ENCODE measurements at regions not wholly inside any gene's neighbourhood (a gene's known extent, or its start where the extent isn't known, plus 50 kb on each side); places are given as distances from the start of the nearest gene placed in this dataset.

DNA sequence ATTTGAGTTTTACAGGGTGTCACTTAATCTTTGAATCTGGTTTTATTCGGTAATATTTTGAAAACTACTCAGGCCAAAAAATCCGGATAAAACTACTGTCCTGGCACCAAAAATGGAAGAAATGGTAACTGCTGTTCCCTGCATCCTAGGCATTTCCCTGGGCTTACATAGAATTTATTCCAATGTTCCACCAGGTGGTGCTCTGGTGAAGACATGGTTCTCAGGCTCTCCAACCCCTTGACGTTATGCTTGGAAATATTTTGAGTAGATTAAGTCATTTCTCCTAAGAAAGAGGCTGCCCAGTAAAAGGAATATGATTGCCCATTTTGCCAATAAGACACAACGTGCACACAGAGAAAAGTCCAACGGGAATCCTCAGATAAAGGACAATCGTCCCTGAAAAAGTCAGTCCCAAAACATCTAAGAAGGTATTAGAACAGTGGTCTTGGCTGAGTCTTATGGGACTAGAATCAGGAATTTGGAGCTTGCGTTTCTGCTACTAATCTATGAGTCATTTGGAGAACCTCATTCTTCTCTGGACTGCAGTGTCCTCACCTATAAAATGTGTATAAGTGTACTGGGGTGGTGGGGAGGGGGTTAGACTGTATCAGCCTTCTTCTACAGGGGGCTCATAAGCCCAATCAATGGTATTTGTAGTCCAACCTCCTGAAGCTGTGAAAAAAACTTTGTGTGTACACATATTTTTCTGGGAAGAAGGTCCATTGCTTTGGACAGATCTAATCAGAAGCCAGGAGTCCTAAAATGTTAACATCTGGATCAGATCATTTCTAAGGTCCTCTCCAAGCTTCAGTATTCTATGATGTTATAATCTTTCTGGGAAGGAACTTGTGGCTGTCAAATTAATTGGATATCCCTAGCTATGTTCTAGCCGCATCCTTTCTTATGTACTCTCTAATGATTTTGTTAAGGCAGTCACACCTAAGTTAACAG is 131.0 kb upstream of the BMP2 start:
- WGBS, result 36% methylated on average over 8 of the region's 8 CpGs
- Histone ChIP-seq H3K27me3 (ENCODE audit: control insufficient read depth, insufficient read depth) (no peaks in the 10 kb centered on the region), H3K9me3 (ENCODE audit: control insufficient read depth, low read length) (no peaks in the 10 kb centered on the region), H3K4me1 (ENCODE audit: control insufficient read depth, insufficient read depth, low read length) (peaks cover 3% of the 10 kb centered on the region), H3K4me3 (ENCODE audit: low read length) (no peak overlapping the region), H3K27ac (ENCODE audit: low read length) (no peak overlapping the region)
- DNase-seq, result no peak
- intact Hi-C loops (cut with DNase I), result loop anchor here in 2 of 4 donors (10.0 kb wide), 1 partner anchor 128 kb away; the partner anchor contains the start of gene BMP2 (in 2 of the 2)
- peak; percentile 85 to 88 for ATAC-seq

DNA sequence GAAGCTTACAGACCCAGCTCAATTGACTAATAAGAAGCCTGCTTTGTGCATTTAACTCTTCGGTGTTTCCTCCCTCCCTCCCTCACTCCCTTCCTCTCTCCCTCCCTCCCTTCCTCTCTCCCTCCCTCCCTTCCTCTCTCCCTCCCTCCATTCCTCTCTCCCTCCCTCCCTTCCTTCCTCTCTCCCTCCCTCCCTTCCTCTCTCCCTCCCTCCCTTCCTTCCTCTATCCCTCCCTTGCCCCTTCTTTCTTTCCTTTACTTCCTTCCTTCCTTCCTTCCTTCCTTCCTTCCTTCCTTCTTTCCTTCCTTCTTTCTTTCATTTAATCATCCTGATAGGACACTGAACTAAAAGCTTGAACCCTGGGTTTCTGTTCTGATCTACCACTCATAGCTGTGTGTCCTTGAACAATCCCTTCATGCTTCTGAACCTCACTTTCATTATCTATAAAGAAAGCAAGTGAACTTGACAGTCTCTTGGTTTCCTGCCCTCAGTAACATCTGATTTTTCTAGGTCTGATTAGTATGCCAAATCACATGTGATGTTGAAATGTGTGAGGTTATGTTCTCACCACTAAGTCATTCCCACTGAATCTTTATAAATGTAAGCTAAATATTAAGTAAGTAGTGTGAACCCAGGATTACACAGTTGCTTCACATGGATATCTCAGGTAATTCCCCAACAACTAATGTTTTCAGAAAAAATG is 132.3 kb upstream of the BMP2 start:
- ATAC-seq, result no peak
- H3K4me1 ChIP-seq (ENCODE audit: control insufficient read depth, insufficient read depth, low read length), result peaks cover 5% of the 10 kb centered on the region
- 58% methylated on average over 1 of the region's 1 CpG for WGBS
- no peak overlapping the region for H3K27ac ChIP-seq (ENCODE audit: low read length)
- intact Hi-C loops (cut with DNase I), result loop anchor here in 2 of 4 donors (10.0 kb wide), 1 partner anchor 130 kb away; the partner anchor contains the start of gene BMP2 (in 2 of the 2)
- no peaks in the 10 kb centered on the region for H3K27me3 ChIP-seq (ENCODE audit: control insufficient read depth, insufficient read depth)
- no peaks in the 10 kb centered on the region for H3K9me3 ChIP-seq (ENCODE audit: control insufficient read depth, low read length)
- H3K4me3 ChIP-seq (ENCODE audit: low read length), result no peak overlapping the region
- no peak for DNase-seq

DNA sequence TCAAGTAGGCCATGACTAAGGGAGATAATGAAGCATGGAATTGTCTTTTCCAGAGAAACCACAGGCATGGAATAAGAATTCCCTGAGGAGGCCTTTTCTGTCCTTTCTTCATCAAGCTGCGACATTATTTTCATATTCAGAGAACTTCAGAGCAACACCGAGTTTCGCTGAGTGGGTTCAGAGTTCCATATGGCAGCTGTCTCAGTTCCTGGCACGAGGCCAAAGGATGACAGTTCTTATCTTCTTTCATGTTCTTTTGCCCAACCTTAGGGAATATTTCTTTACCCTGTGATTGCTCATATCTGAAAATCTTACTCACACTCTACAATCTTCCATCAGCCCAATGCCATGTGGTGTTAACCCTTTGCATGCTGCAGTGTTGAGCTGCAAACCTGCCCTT is 135.3 kb upstream of the BMP2 start:
- intact Hi-C loops (cut with DNase I), result loop anchor here in 2 of 4 donors (10.0 kb wide), 1 partner anchor 133 kb away; the partner anchor contains the start of gene BMP2 (in 2 of the 2)
- no peak for ATAC-seq
- H3K4me3 ChIP-seq (ENCODE audit: low read length), result no peak overlapping the region
- peak in 2 of 3 donors; percentile 20 to 52 for DNase-seq
- no peak overlapping the region for H3K27ac ChIP-seq (ENCODE audit: low read length)
- H3K9me3 ChIP-seq (ENCODE audit: control insufficient read depth, low read length), result no peaks in the 10 kb centered on the region
- H3K4me1 ChIP-seq (ENCODE audit: control insufficient read depth, insufficient read depth, low read length), result peaks cover 5% of the 10 kb centered on the region
- WGBS, result 25% methylated on average over 4 of the region's 4 CpGs
- no peaks in the 10 kb centered on the region for H3K27me3 ChIP-seq (ENCODE audit: control insufficient read depth, insufficient read depth)

DNA sequence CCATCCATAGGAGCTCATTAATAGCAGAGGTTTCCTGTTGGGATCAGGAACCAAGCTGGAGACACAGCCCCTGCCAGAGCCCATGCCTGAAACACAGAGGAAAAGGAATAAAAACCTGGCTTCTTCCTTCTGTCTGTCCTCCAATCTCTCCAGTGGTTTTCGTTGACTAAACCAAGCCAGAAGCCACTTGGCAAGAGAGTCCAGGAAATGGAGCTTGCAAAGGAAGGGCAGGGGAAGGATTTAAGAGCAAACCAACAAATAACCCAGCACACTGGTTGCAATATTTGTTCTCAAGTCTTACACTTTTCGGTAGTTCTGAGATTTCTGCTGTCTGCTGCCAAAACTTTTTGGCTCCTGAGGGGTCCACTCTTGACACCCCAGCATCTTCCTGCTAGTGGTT is 137.0 kb upstream of the BMP2 start:
- DNase-seq (peak in 1 of 3 donors; percentile 19), ATAC-seq (peak in 1 of 2 donors; percentile 41)
- H3K27me3 ChIP-seq (ENCODE audit: control insufficient read depth, insufficient read depth), result no peaks in the 10 kb centered on the region
- 36% methylated on average over 2 of the region's 2 CpGs for WGBS
- H3K27ac ChIP-seq (ENCODE audit: low read length), result no peak overlapping the region
- H3K9me3 ChIP-seq (ENCODE audit: control insufficient read depth, low read length), result no peaks in the 10 kb centered on the region
- H3K4me1 ChIP-seq (ENCODE audit: control insufficient read depth, insufficient read depth, low read length), result peaks cover 5% of the 10 kb centered on the region
- intact Hi-C loops (cut with DNase I), result loop anchor here in 2 of 4 donors (10.0 kb wide), 1 partner anchor 134 kb away; the partner anchor contains the start of gene BMP2 (in 2 of the 2)
- H3K4me3 ChIP-seq (ENCODE audit: low read length), result no peak overlapping the region

DNA sequence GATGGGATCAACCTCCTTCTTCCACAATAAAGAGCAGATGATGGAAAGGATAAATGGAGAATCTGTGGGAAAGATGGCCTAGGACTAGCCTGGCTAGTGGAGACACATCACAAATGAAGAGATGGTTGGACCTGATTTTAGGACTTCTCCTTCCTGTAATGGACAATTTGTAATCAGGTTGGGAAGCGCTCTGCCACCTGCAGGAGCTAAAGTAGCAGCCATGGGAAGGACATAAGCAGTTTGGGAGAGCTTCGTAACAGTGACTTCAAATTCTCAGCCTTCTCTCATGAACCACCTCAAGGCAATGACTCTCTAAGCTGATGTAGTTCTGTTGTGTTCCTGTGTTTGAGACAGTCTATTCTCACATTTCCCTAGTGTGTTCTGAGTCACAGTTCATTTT is 137.9 kb upstream of the BMP2 start:
- peaks cover 3% of the 10 kb centered on the region for H3K4me1 ChIP-seq (ENCODE audit: control insufficient read depth, insufficient read depth, low read length)
- DNase-seq (no peak), ATAC-seq (no peak)
- H3K4me3 ChIP-seq (ENCODE audit: low read length), result no peak overlapping the region
- H3K9me3 ChIP-seq (ENCODE audit: control insufficient read depth, low read length), result no peaks in the 10 kb centered on the region
- intact Hi-C loops (cut with DNase I), result no loop called here
- H3K27me3 ChIP-seq (ENCODE audit: control insufficient read depth, insufficient read depth), result no peaks in the 10 kb centered on the region
- H3K27ac ChIP-seq (ENCODE audit: low read length), result no peak overlapping the region
- WGBS, result 94% methylated on average over 2 of the region's 2 CpGs

DNA sequence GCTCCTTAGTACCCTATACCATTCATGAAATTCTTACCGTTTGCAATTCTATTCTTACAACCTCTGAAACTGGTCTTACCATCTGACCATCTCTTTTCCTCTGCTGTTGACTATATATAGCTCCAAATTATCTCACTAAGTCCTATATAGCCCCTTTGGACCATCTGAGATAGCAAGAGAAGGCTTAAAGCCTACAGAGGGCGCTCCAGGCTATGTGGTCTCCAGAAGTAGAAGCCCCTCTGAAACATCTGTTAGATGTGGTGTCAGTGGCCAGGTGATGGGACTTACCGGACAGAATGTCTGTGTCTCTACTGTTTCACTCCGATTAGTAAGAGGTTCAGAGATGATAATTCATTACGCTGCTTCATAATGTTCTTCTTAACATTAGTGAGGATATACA is 140.7 kb upstream of the BMP2 start:
- intact Hi-C loops (cut with DNase I), result no loop called here
- DNase-seq (no peak), ATAC-seq (no peak)
- no peak overlapping the region for H3K4me3 ChIP-seq (ENCODE audit: low read length)
- H3K27me3 ChIP-seq (ENCODE audit: control insufficient read depth, insufficient read depth), result no peaks in the 10 kb centered on the region
- no peak overlapping the region for H3K27ac ChIP-seq (ENCODE audit: low read length)
- no peaks in the 10 kb centered on the region for H3K9me3 ChIP-seq (ENCODE audit: control insufficient read depth, low read length)
- 83% methylated on average over 5 of the region's 5 CpGs for WGBS
- peaks cover 2% of the 10 kb centered on the region for H3K4me1 ChIP-seq (ENCODE audit: control insufficient read depth, insufficient read depth, low read length)

DNA sequence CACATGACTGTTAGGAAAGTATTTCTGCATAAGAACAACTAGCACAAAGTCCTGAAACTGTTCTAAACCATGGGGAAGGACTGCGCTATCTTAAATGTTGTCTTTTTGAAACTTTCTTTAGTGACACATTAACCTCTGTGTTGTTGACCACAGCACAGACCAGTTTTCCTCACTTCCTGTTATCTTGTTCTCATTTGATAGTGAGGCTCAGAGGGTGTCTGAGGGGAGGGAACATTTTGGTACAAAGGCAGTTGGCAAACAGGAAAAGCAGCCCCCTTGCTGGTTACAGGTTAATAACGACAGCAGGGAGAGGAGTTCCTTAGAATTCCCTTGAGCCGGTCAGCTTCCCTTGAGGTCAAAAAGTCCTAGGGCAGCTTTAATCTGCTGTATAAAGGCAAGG is 143.5 kb upstream of the BMP2 start:
- Histone ChIP-seq H3K9me3 (ENCODE audit: control insufficient read depth, low read length) (no peaks in the 10 kb centered on the region), H3K27me3 (ENCODE audit: control insufficient read depth, insufficient read depth) (no peaks in the 10 kb centered on the region), H3K4me3 (ENCODE audit: low read length) (no peak overlapping the region), H3K4me1 (ENCODE audit: control insufficient read depth, insufficient read depth, low read length) (no peaks in the 10 kb centered on the region), H3K27ac (ENCODE audit: low read length) (no peak overlapping the region)
- 36% methylated on average over 3 of the region's 3 CpGs for WGBS
- no peak for ATAC-seq
- no peak for DNase-seq
- intact Hi-C loops (cut with DNase I), result no loop called here

DNA sequence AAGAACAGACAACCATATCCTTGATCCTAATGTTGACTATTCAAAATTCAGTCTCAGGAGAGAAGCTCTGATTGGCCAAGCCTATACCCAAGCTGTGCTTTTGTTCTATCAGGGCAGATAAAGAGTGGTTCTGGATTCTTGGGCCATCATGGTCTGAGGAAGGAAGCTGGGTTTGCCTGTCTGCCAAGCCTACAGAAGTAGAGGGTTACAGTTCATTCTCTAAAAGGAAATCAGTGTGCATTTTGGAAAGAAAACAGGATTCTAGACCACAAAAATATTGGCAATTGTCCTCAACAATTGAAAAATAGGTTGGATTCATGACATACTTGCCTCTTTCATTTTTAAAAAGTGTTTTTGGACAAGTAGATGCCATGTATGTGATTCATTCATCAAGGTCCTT is 145.4 kb upstream of the BMP2 start:
- no peaks in the 10 kb centered on the region for H3K27me3 ChIP-seq (ENCODE audit: control insufficient read depth, insufficient read depth)
- no peaks in the 10 kb centered on the region for H3K9me3 ChIP-seq (ENCODE audit: control insufficient read depth, low read length)
- ATAC-seq (peak in 1 of 2 donors; percentile 38), DNase-seq (no peak)
- no peak overlapping the region for H3K27ac ChIP-seq (ENCODE audit: low read length)
- no peak overlapping the region for H3K4me3 ChIP-seq (ENCODE audit: low read length)
- no peaks in the 10 kb centered on the region for H3K4me1 ChIP-seq (ENCODE audit: control insufficient read depth, insufficient read depth, low read length)
- intact Hi-C loops (cut with DNase I), result no loop called here

DNA sequence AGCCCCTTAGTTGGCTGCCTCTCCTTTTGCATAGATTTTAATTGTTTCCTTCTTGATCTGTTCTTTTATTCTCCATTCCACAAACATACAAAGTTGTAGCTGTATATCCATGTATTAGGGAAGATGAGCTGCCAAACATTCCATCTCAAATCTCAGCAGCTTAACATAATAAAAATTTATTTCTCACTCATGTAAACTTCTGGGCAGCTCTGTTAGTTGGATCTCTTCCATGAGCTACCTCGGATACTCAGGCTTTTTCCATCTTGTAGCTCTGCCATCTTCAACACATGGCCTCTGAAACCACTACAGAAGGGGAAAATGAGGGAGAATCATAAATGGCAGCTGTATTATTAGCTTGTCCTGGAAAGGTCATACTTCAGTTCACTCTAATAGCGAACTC is 149.4 kb upstream of the BMP2 start:
- Histone ChIP-seq H3K27ac (ENCODE audit: low read length) (no peak overlapping the region), H3K27me3 (ENCODE audit: control insufficient read depth, insufficient read depth) (no peaks in the 10 kb centered on the region), H3K4me3 (ENCODE audit: low read length) (no peak overlapping the region), H3K4me1 (ENCODE audit: control insufficient read depth, insufficient read depth, low read length) (no peaks in the 10 kb centered on the region), H3K9me3 (ENCODE audit: control insufficient read depth, low read length) (no peaks in the 10 kb centered on the region)
- no peak for ATAC-seq
- 52% methylated on average over 2 of the region's 2 CpGs for WGBS
- DNase-seq, result no peak
- intact Hi-C loops (cut with DNase I), result no loop called here

DNA sequence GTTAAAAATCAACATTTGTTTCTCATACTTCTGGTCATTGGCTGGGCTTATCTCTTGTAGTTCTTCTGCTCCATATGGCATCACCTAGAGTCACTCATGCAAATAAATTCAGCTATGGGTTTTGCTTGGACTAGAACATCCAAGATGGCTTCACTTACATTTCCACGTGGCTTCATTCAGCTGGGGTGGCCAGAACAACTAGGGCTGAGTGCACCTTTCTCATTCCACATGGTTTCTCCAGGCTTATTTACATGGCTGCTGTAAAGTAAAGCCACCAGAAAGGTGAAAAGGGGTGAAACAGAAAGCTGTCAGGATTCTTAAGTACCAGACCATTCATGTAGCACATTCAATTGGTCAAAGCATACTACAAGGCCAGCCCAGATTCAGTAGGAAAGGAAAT is 151.1 kb upstream of the BMP2 start:
- no peak overlapping the region for H3K4me3 ChIP-seq (ENCODE audit: low read length)
- no peak for ATAC-seq
- intact Hi-C loops (cut with DNase I), result no loop called here
- no peak for DNase-seq
- no peaks in the 10 kb centered on the region for H3K9me3 ChIP-seq (ENCODE audit: control insufficient read depth, low read length)
- no peak overlapping the region for H3K27ac ChIP-seq (ENCODE audit: low read length)
- WGBS, result 90% methylated on average over 1 of the region's 1 CpG
- H3K4me1 ChIP-seq (ENCODE audit: control insufficient read depth, insufficient read depth, low read length), result no peaks in the 10 kb centered on the region
- H3K27me3 ChIP-seq (ENCODE audit: control insufficient read depth, insufficient read depth), result no peaks in the 10 kb centered on the region

DNA sequence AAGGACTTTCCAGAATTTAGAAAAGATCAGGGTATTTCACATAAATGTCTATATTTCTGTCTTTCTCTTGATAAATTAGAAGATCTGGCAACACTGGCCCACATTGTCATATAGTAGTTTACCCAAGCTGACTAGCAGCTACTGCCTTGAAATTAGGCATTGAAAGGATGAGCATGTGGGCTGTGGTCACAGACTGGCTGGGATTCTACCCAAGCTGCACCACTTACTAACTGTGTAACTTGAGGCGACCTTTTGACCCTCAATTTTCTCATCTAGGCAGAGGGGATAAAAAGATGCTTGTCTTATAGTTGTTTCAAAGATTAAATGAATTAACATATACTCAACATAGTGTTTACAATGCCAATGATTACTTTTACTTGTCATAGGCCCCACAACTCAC is 152.7 kb upstream of the BMP2 start:
- Histone ChIP-seq H3K4me1 (ENCODE audit: control insufficient read depth, insufficient read depth, low read length) (no peaks in the 10 kb centered on the region), H3K9me3 (ENCODE audit: control insufficient read depth, low read length) (no peaks in the 10 kb centered on the region), H3K27me3 (ENCODE audit: control insufficient read depth, insufficient read depth) (no peaks in the 10 kb centered on the region), H3K27ac (ENCODE audit: low read length) (no peak overlapping the region), H3K4me3 (ENCODE audit: low read length) (no peak overlapping the region)
- 74% methylated on average over 1 of the region's 1 CpG for WGBS
- no peak for ATAC-seq
- DNase-seq, result no peak
- intact Hi-C loops (cut with DNase I), result no loop called here

Data from right cardiac atrium (tissue), 5 donors.